GM18508 (cell line): ENCODE measurements at regions not wholly inside any gene's neighbourhood (a gene's known extent, or its start where the extent isn't known, plus 50 kb on each side); places are given as distances from the start of the nearest gene placed in this dataset.
A peak's percentile ranks its signal among the peaks of the same experiment; 100 is the strongest.
"Not testable (repeated sequence)": the region's sequence is repeated elsewhere in the genome, so short reads cannot be mapped to it uniquely, and the experiment has no call there.

Experiments used
- ATAC-seq: cut with Tn5 transposase; IDR thresholded peaks from one replicate; pipeline ENCODE4 v1.9.1; 2021; ENCODE audit warnings: moderate number of reproducible peaks; ENCODE audit not compliant: insufficient read depth, unreplicated experiment

DNA sequence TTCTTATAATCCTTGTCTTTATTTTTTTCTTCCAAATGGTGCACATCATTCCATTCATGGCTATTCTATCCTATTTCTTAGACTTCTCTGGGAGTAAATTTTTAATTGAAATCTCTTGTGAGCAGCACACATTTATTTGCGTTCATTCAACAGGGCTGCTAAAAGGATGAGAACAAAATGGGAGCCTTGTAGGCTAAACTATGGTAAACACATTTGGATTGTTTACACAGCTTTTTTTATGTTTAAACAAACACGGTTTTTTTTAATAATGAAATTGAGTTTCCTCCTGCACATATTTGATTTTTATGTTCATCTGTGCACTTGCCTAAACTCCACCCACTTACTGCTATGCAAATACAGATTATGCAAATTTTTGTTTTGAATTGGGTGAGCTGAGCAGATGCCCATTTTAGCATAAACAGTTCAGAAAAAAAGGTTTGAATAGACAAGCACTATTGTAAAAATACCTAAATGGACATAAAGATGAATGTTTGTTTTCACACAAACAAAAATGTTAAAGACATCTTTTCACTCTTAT is 92.0 kb downstream of the OLIG3 start:
- no peak for ATAC-seq

DNA sequence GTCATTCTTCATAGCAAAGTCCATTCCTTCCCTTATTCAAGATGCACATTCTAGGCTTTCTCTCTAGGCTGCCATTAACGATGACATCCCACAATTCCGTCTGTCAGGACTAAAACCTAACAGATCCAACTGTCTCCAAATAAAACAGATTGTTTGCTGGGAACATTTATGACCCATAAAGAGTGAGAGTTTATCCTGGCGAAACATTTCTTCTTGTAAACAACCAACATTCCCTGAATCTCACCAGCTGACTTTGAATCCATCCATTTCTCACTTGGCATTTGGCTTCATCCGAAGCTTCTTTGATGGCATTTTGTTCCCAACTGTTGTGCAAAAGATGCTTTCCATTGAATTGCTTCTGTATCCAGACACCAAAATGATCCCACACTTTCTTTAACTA is 93.1 kb downstream of the OLIG3 start:
- no peak for ATAC-seq

DNA sequence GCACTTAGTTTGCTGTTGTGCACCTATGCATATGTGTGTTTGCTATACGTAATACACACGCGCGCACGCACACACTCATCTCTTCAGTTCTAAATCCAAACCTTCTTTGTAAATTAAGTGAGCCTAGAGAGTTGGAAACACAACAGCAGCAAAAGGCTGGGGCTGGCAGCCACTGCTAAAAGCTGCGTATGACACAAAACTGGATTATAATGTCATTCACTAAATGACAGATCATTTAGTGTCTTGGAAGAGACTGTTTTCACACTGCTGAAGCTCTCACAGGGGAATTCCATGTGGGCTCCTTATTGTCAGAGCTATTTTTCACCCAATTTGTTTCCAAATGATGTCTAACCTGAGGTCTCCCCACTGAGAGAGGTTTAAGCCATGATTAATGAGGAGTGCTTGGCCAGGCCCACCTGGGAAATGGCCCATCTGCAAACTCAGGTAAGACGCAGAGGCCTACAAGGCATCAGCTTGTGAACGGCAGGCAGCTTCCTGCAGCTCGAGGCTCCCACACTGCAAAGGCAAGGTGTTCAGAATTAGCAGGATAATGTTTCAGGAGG is 94.2 kb downstream of the OLIG3 start:
- no peak for ATAC-seq

DNA sequence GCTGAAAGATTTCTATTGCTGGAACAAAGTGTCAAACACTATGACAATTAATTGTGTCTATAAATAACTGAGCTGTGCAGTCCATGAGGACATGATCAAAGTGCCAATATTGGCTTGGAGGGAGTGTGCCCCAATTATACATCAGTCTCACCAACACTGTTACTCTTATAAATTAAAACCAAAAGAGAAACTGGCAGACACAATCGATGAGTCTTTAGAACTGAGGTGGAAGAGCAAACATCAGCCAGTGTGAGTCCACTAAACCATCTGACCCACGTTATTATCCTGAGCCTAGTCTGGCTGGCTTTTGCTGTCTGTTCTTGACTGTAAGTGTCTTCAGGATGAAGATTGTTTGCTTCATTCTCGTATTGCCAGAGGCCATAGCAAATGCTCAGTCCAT is 98.9 kb downstream of the OLIG3 start:
- no peak for ATAC-seq

DNA sequence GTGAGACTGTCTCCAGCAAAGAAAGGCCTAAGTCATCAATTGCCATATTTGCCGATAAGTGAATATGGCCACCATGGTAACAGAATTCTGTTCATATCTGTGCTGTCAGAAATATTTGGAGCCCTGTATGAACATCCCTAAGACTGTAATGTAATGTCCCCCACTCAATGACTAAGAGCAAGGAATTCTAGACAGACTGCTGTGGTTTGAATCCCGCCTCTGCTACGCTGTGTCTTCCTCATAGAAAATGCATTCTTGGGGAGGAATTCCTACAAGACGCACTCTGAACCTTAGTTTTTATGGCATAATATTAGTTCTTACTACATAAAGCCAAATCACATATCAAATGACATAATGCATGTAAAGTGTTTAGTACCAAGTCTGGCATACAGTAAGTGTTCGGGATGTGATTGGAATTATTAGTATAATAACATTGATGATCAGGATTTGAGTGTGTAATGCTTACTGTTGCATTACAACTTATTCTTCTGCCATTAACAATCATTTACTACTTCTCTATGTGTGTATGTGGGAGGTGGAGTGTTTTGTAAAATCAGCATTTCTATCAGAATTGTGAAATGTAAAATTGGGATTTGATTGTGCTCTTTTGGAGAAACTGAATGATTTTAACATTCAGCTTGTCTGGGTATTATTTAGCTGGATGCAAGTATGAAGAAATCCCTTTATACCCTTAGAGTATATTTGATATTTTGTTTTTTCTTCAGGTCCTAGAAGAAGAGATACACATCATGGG is 103.0 kb downstream of the OLIG3 start:
- ATAC-seq: no peak

DNA sequence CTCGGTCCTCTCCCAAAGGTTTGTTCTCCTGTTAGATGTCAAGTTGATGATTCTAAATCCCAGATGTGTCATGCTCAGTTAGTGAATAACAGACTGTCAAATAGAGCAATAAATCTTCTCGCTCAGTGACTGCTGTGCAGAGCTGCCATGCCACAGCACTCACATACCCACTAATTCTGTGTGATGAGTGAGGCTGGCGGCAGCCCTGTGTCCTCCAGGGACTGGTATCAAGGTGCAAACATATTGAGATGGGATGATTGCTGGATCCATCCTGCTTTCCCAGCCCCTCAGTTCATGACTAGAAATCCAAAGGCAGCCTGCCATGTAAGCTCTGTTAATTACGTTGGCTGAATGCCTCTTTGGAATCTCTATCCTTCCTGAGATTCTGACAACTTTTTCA is 103.9 kb downstream of the OLIG3 start:
- ATAC-seq: no peak

DNA sequence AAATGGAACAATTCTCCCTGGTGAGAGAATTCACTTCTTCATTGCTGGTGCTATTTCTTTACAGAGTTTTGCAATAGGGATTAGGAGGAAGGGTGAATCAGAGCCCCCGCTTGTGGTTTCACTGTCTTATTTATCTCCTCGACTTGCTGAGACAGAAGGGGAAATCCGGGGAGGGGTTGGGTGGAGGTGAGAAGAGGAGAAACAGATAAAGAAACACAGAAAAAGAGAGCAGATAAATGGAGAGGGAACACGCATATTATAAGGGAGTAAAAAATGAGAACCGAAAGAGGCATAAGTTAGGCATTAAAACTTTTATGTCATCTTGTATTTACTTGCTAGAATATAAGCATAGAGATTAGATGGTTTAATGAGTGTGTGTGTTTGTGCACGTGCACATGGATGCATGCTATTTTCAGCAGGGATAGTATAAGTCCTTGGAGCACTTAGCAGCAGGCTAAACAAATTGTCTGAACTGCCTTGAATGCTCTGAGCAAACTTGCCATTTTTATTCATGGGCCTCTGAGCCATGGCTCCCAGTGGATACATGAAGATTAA is 105.0 kb downstream of the OLIG3 start:
- peak; percentile 72 for ATAC-seq

DNA sequence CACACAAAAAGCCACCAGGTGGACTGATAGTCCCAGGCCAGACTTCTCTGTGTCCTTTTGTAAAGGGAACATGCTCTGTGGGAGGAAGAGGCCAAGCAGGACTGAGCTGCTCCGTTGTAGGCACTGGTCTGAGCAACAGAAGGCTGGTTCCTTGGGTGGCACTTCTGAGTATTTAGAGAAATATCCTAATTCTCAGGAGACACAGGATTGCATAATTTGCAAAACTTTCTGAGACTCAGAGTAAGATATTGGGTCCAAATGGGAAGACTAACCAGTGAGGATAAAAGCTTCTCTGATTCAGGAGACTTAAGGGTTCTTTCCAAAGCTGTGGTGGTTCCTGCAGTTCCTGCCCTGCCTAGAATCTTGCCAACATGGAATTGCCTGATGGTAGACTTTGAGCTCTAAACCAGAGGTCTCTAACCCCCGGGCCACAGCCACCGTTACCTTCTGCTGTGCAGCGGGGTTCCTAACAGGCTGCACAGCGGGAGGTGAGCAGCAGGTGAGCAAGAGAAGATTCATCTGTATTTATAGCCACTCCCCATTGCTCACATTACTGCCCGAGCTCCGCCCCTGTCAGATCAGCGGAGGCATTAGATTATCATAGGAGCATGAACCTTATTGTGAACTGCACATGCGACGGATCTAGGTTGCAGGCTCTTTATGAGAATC is 107.0 kb downstream of the OLIG3 start:
- no peak for ATAC-seq

DNA sequence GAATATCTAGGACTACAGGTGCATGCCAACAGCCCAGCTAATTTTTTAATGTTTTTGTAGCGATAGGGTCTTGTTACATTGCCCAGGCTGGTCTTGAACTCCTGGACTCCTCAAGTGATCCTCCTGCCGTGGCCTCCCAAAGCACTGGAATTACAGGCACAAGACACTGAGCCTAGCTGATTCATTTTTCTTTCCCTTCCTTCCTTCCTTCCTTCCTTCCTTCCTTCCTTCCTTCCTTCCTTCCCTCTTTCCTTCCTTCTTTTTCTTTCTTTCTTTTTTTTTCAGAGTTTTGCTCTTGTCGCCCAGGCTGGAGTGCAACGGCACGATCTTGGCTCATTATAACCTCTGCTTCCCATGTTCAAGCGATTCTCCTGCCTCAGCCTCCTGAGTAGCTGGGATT is 110.9 kb downstream of the OLIG3 start:
- ATAC-seq: not testable (repeated sequence)

DNA sequence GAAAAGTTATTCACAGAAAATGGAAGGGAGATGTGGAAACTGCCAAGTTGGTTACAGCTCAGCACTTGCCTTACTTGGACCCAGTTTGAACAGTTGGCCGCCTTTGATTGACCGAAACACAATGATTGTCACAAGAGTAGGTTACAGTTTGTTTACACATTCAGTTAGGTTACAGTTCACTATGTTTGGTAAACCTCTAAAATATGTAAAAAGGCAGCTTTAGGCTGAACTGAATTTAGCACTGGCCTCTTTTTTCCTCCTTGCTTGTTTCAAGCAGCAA is 116.2 kb downstream of the OLIG3 start:
- ATAC-seq: no peak

DNA sequence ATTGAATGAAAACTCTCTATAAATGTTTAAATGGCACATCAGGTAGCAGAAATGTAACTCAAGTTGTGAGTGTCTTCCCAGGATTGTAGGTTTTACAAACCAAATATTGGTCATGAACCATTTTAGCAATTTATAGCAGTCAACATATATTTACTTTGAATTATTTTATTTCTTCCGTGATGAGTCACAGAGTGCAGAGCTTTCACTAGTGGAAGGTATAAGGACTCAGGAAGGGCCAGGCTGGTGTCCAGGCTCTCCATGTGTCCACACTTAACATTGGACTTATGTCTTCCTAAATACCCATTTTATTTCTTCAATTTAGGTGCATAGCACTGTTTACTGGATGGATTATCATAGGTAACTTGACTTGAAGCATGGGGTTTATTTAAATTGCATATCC is 120.9 kb downstream of the OLIG3 start:
- ATAC-seq: no peak

DNA sequence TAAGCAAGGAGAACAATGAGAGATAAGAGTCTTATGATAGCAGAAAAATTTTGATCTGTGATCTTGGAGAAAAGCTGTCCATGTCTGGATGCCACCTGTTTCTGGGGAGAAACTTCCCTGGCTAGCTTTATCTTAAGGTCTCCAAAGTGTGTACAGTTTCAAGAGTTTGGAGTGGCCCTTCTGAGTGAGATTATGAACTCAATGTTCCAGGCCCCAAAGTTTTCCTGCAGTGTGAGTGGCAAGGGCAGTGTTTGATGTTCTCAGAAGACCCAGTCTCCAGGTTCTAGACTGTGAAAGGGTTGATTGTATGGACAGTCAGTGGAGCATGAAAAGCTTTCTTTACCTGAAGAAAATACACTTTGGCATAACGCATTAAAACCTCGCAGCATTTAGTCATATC is 121.7 kb downstream of the OLIG3 start:
- ATAC-seq: no peak

DNA sequence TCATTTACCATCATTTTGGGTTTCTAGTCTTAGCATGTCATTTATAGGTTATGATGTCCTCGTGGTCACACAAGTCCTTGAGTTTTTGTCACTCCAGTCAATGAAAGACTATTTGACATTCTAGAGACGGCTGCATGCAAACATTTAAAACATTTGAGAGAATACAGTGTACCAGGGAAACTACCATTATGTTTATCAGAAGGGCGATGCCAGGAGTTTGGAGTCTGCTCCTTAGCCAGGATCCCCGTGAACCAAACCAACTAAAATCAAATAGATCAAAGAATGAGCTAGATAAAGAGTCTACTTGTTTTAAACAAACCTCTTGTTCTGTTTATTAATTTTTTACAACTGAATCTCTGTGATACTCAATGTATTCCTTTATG is 122.6 kb downstream of the OLIG3 start:
- ATAC-seq: no peak

DNA sequence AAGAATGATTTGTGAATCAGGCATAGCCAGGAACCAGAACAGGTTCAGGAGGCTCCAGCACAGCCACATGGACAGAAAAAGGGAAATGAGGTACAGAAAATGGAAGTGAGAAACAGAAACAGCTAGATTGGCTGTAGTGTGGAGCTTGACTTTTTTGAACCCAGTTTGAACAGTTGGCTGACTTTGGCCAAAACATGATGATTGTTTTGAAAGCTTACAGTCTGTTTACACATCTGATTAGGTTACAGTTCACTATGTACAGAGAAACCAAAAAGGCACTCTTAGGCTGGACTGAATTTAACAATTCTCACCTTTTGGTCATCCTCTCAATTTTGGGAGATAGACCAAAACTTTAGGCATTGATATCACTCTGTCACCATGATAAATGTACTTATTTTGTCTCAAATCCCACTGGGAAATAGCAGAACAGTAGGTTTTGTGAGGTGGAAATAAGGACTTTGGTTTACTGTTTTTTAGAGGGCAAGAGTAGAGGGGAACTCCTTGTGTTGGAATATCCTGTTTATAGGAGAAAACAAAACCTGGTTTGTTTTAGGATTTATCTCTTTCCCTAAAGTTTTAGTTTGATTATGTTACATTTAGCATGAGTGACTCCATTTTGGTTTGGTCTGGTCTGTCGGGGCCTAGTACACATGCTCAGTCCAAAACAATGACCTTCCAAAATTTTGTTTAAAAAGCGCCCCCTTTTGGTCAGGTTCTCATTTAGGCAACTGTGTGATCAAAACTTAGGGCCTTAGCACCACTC is 123.1 kb downstream of the OLIG3 start:
- no peak for ATAC-seq

DNA sequence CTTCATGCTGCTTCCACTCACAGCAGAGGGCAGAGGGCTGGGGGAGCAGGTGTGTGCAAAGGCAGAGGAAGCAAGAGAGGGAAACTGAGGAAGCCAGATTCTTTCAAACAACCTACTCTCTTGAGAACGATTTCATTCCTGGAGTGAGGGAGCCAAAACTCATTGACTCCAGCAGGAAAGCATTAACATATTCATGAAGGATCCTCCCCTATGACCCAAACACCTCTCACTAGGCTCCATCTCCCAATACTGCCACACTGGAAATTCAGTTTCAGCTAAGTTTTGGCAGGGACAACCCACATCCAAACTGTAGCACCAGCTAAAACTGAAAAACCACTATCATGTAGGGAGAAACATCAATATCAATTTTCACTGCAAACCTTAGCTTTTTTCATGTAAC is 125.1 kb downstream of the OLIG3 start:
- no peak for ATAC-seq

DNA sequence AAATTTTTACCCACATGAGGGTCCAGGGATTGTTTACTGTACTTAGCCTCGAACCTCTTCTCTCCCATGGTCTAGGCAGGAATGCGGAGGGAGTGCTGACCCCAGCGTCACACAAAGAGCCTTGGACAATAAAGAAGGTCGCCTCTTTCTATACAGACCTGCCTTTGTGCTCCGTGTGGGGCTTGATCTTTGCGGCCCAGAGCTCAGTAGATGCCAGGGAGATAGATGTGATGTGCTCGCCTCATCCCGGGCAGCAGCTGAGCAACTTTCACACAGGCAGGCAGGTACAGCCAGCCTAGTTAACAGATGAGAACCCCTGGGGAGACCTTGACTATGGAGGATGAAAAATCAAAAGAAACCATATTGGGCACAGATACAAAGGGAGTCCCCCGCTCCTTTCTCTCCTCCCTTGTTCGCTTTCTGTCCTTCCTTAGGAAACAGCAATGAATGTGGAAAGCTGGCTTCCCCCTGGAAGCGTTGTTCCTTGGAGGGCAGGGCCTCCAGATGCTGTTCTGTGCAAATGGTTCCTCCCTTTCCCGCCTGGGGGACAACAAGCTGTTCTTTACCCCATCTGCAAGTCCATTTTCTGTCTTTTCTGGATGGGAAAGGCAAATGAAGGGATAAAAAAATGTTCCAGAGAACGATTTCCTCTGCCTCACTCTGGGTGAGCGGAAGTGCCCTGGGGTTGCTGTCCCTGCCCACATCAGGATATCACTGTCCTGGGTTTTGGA is 128.3 kb downstream of the OLIG3 start:
- ATAC-seq: no peak

DNA sequence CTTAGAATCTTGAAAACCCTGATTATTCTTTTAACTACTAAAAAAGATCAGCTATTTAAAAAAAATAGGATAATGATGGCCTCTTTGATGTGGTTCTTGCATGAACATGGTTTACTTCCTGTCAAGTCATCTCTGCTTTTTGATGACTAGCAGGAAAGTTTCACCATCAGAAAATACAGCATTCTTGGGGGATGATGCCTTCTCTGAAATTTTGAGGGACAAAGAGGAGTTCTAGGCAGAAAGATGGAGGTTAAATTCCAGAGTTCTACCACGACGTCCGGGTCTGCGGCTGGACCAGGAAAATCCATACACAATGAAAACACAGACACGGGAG is 130.4 kb downstream of the OLIG3 start:
- no peak for ATAC-seq

DNA sequence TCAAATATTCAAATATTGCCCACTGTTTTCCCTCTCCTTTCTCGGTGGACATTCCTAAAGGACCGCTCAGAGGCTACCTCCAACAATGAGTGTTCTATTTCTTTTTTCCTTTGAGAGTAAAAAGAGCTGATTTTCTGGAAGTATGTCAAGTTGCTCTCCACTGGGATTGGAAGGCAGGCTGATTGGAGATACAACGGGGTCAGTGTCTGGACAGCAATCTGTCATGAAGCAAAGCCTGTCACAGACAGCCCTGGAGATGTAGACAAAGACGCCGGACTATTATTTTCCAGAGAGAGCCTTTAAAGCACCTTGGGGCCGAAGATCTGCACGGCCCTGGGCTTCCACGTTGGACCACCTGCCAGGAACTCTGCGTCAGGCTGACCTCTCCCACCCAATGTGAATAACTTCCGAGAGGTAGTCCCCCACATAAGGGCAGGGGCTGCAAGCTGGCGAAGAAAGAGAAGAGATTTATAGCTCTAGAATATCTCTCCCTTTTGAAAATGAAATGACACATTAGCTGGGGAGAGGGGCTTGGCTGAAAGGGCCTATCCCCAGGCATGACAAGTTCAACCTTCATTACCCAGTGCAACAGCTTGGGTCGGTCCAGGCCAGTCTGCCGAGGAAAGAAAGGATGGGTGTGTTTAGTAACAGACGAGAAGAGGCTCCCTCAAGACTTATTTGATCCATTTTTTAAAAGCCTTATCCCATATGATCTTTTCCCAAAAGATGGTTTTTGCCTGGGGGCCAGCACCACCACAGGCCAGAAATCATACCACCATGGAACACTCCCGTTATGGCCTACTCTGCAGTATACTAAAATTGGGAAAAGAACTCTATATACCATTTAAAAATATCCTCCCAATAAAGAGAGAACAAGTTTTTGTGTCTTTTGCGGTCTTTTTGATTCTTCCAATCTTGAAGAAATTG is 131.1 kb downstream of the OLIG3 start:
- ATAC-seq: no peak

DNA sequence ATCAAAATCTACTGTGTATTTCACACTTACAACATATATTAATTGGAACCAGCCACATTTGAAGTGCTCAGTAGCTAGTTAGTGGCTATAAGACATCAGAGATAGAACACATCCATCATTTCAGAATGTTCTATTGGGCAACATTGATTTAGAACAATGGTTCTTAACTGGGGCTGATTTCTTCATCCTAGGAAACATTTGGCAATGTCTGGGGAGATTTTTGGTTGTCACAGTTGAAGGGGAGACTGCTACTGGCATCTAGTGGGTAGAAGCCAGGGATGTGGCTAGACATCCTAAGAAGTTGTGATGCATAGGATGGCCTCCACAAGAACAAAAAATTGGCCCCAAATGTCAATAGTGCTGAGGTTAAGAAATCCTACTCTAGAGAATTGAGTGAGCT is 132.5 kb downstream of the OLIG3 start:
- ATAC-seq: no peak
